ENCODE measurements at regions not wholly inside any gene's neighbourhood (a gene's known extent, or its start where the extent isn't known, plus 50 kb on each side); places are given as distances from the start of the nearest gene placed in this dataset.

- DNase-seq (ENCODE audit: low read depth, low spot score) (no peak), FAIRE-seq (no peak)
- no peaks in the 10 kb centered on the region for H3K27me3 ChIP-seq (ENCODE audit: control insufficient read depth, extremely low read depth, insufficient read depth, low read length)
- no peak overlapping the region for H3K4me3 ChIP-seq (ENCODE audit: control insufficient read depth in 2 of 3, extremely low read depth in 1 of 3, insufficient read depth in 2 of 3, low read depth in 1 of 3, low read length in 3 of 3)
- no peak for TF ChIP-seq EZH2 (IDR thresholded peaks at IDR 0.05; ENCODE audit: low read length)
- no peak for TF ChIP-seq CTCF (optimal IDR thresholded peaks at IDR 0.05 in 1 of 3, IDR thresholded peaks at IDR 0.05 in 1 of 3, conservative IDR thresholded peaks at IDR 0.05 in 1 of 3; ENCODE audit: extremely low read depth in 1 of 3, insufficient read depth in 2 of 3, low read length in 3 of 3)
- H3K27ac ChIP-seq (ENCODE audit: control insufficient read depth, insufficient read depth, low read length) = no peak overlapping the region
- no peaks in the 10 kb centered on the region for H4K20me1 ChIP-seq (ENCODE audit: control insufficient read depth, extremely low read depth, insufficient read depth, low read length)
- no peaks in the 10 kb centered on the region for H3K36me3 ChIP-seq (ENCODE audit: control insufficient read depth in 2 of 2, extremely low read depth in 1 of 2, insufficient read depth in 2 of 2, low read length in 2 of 2)
- dilution Hi-C loops (cut with MboI; ENCODE audit: extremely low pct_ligation_motif_present, low sequenced_read_pairs) = no loop called here
- peaks cover under 1% of the 10 kb centered on the region for H3K4me1 ChIP-seq (ENCODE audit: control insufficient read depth, extremely low read depth, insufficient read depth, low read length)
- H2AFZ ChIP-seq (ENCODE audit: control insufficient read depth, low read length) = no peak overlapping the region
- no peaks in the 10 kb centered on the region for H3K79me2 ChIP-seq (ENCODE audit: control insufficient read depth, insufficient read depth, low read length)
- H3K9me1 ChIP-seq (ENCODE audit: control insufficient read depth, extremely low read depth, insufficient read depth, low read length) = no peaks in the 10 kb centered on the region
- no peaks in the 10 kb centered on the region for H3K9me3 ChIP-seq (ENCODE audit: control insufficient read depth, low read depth, low read length)
- no peak overlapping the region for H3K4me2 ChIP-seq (ENCODE audit: control insufficient read depth, extremely low read depth, insufficient read depth, low read depth, low read length)
- H3K9ac ChIP-seq (ENCODE audit: control insufficient read depth, extremely low read depth, insufficient read depth, low read length) = no peak overlapping the region
Observed at GRCh38 chr2:48070415-48070814, 164.1 kb upstream of the FBXO11 start.

- no peak overlapping the region for H3K4me2 ChIP-seq (ENCODE audit: control insufficient read depth, extremely low read depth, insufficient read depth, low read depth, low read length)
- H3K9ac ChIP-seq (ENCODE audit: control insufficient read depth, extremely low read depth, insufficient read depth, low read length) = no peak overlapping the region
- no peaks in the 10 kb centered on the region for H4K20me1 ChIP-seq (ENCODE audit: control insufficient read depth, extremely low read depth, insufficient read depth, low read length)
- TF ChIP-seq CTCF (optimal IDR thresholded peaks at IDR 0.05 in 1 of 3, IDR thresholded peaks at IDR 0.05 in 1 of 3, conservative IDR thresholded peaks at IDR 0.05 in 1 of 3; ENCODE audit: extremely low read depth in 1 of 3, insufficient read depth in 2 of 3, low read length in 3 of 3) (no peak), EZH2 (IDR thresholded peaks at IDR 0.05; ENCODE audit: low read length) (no peak)
- no peak overlapping the region for H2AFZ ChIP-seq (ENCODE audit: control insufficient read depth, low read length)
- dilution Hi-C loops (cut with MboI; ENCODE audit: extremely low pct_ligation_motif_present, low sequenced_read_pairs) = no loop called here
- H3K9me3 ChIP-seq (ENCODE audit: control insufficient read depth, low read depth, low read length) = no peaks in the 10 kb centered on the region
- no peak for DNase-seq (ENCODE audit: low read depth, low spot score)
- no peaks in the 10 kb centered on the region for H3K79me2 ChIP-seq (ENCODE audit: control insufficient read depth, insufficient read depth, low read length)
- no peaks in the 10 kb centered on the region for H3K36me3 ChIP-seq (ENCODE audit: control insufficient read depth in 2 of 2, extremely low read depth in 1 of 2, insufficient read depth in 2 of 2, low read length in 2 of 2)
- H3K4me1 ChIP-seq (ENCODE audit: control insufficient read depth, extremely low read depth, insufficient read depth, low read length) = no peaks in the 10 kb centered on the region
- H3K4me3 ChIP-seq (ENCODE audit: control insufficient read depth in 2 of 3, extremely low read depth in 1 of 3, insufficient read depth in 2 of 3, low read depth in 1 of 3, low read length in 3 of 3) = no peak overlapping the region
- H3K27me3 ChIP-seq (ENCODE audit: control insufficient read depth, extremely low read depth, insufficient read depth, low read length) = no peaks in the 10 kb centered on the region
- H3K9me1 ChIP-seq (ENCODE audit: control insufficient read depth, extremely low read depth, insufficient read depth, low read length) = no peaks in the 10 kb centered on the region
- H3K27ac ChIP-seq (ENCODE audit: control insufficient read depth, insufficient read depth, low read length) = no peak overlapping the region
- FAIRE-seq = no peak
Observed at GRCh38 chr2:48072583-48072982, 166.3 kb upstream of the FBXO11 start.
